Fibroblast of skin of right biceps (primary cell): ENCODE measurements at regions not wholly inside any gene's neighbourhood (a gene's known extent, or its start where the extent isn't known, plus 50 kb on each side); places are given as distances from the start of the nearest gene placed in this dataset.

Experiments used
- DNase-seq: peaks from one replicate; pipeline ENCODE4 v3.0.0-alpha.2; 2013

GRCh38 chr1:222161676-222162075 is 386.2 kb downstream of the HHIPL2 start:
- DNase-seq: no peak

GRCh38 chr1:222157612-222158011 is 390.3 kb downstream of the HHIPL2 start:
- DNase-seq: no peak

GRCh38 chr1:222140206-222140605 is 398.3 kb upstream of the DUSP10 start:
- no peak for DNase-seq

- DNase-seq: no peak
Observed at GRCh38 chr1:222138095-222138494, 396.2 kb upstream of the DUSP10 start.

GRCh38 chr1:222136869-222137268 is 395.0 kb upstream of the DUSP10 start:
- no peak for DNase-seq

GRCh38 chr1:222129041-222129440 is 387.2 kb upstream of the DUSP10 start:
- no peak for DNase-seq

GRCh38 chr1:222127526-222128152 is 385.8 kb upstream of the DUSP10 start:
- DNase-seq: no peak

- DNase-seq: no peak
Observed at GRCh38 chr1:222127096-222127495, 385.2 kb upstream of the DUSP10 start.

GRCh38 chr1:222126052-222126451 is 384.2 kb upstream of the DUSP10 start:
- no peak for DNase-seq

- no peak for DNase-seq
Observed at GRCh38 chr1:222124602-222125001, 382.7 kb upstream of the DUSP10 start.

GRCh38 chr1:222123111-222123510 is 381.2 kb upstream of the DUSP10 start:
- DNase-seq: no peak

GRCh38 chr1:222117809-222118208 is 375.9 kb upstream of the DUSP10 start:
- peak; percentile 12 for DNase-seq

- no peak for DNase-seq
Observed at GRCh38 chr1:222114536-222115156, 372.8 kb upstream of the DUSP10 start.

- peak; percentile 19 for DNase-seq
Observed at GRCh38 chr1:222109836-222110235, 367.9 kb upstream of the DUSP10 start.

GRCh38 chr1:222107975-222108374 is 366.1 kb upstream of the DUSP10 start:
- no peak for DNase-seq

- no peak for DNase-seq
Observed at GRCh38 chr1:222107267-222107666, 365.4 kb upstream of the DUSP10 start.

- DNase-seq: no peak
Observed at GRCh38 chr1:222106377-222106776, 364.5 kb upstream of the DUSP10 start.

GRCh38 chr1:222105861-222106260 is 364.0 kb upstream of the DUSP10 start:
- DNase-seq: no peak

- no peak for DNase-seq
Observed at GRCh38 chr1:222105393-222105737, 363.5 kb upstream of the DUSP10 start.

GRCh38 chr1:222104694-222105392 is 363.0 kb upstream of the DUSP10 start:
- no peak for DNase-seq

GRCh38 chr1:222104097-222104496 is 362.2 kb upstream of the DUSP10 start:
- no peak for DNase-seq

GRCh38 chr1:222099746-222100145 is 357.9 kb upstream of the DUSP10 start:
- no peak for DNase-seq

GRCh38 chr1:222098404-222098803 is 356.5 kb upstream of the DUSP10 start:
- DNase-seq: no peak

- DNase-seq: no peak
Observed at GRCh38 chr1:222097588-222097987, 355.7 kb upstream of the DUSP10 start.

GRCh38 chr1:222096883-222097282 is 355.0 kb upstream of the DUSP10 start:
- no peak for DNase-seq
